T-helper 2 cell treated with Interferon-gamma antibody and Interleukin-4, amounts not matched to agents 5 μg/mL and 100 μg/mL, for 36 hours (primary cell): ENCODE measurements at regions not wholly inside any gene's neighbourhood (a gene's known extent, or its start where the extent isn't known, plus 50 kb on each side); places are given as distances from the start of the nearest gene placed in this dataset.

Experiments used
- DNase-seq: peaks from one replicate; pipeline ENCODE4 v3.0.0; 2021; ENCODE audit warnings: low spot score
- H3K27ac Mint-ChIP-seq: one replicate; pipeline ENCODE4 v1.8.0; 2021; ENCODE audit warnings: mild to moderate bottlenecking, mixed read lengths
- H3K27me3 Mint-ChIP-seq: one replicate; pipeline ENCODE4 v1.8.0; 2021; ENCODE audit warnings: low read depth, mixed read lengths
- H3K36me3 Mint-ChIP-seq: one replicate; pipeline ENCODE4 v1.8.0; 2021; ENCODE audit warnings: low read depth, mixed read lengths
- H3K4me1 Mint-ChIP-seq: one replicate; pipeline ENCODE4 v1.8.0; 2021; ENCODE audit warnings: low read depth, mixed read lengths
- H3K4me3 Mint-ChIP-seq: one replicate; pipeline ENCODE4 v1.8.0; 2022; ENCODE audit warnings: mild to moderate bottlenecking, moderate library complexity, mixed read lengths
- H3K9me3 Mint-ChIP-seq: one replicate; pipeline ENCODE4 v1.8.0; 2021; ENCODE audit warnings: mixed read lengths

DNA sequence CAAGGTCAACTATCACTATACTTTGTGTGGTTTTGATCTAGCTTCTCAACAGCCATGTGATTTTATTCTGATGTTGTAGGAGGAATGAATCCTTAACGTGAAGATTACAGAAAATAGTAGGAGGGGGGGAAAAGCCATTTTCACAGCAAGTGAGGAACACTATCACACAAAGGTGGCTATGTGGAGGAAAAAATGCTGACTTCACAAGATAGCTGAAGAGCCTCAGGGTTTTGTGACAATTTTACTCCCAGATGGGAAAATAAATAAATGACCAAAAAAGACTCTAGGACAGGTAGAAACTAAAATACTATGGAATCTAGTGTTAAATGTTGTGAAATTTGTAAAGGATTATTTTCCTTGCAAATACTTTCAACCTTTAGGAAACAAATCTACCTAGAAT, 281.0 kb downstream of the ADRA2A start:
- Mint-ChIP-seq H3K9me3 (no peaks in the 10 kb centered on the region), H3K27me3 (peaks cover 2% of the 10 kb centered on the region), H3K4me3 (no peak overlapping the region), H3K36me3 (no peaks in the 10 kb centered on the region), H3K4me1 (no peaks in the 10 kb centered on the region), H3K27ac (no peak overlapping the region)
- no peak for DNase-seq

DNA sequence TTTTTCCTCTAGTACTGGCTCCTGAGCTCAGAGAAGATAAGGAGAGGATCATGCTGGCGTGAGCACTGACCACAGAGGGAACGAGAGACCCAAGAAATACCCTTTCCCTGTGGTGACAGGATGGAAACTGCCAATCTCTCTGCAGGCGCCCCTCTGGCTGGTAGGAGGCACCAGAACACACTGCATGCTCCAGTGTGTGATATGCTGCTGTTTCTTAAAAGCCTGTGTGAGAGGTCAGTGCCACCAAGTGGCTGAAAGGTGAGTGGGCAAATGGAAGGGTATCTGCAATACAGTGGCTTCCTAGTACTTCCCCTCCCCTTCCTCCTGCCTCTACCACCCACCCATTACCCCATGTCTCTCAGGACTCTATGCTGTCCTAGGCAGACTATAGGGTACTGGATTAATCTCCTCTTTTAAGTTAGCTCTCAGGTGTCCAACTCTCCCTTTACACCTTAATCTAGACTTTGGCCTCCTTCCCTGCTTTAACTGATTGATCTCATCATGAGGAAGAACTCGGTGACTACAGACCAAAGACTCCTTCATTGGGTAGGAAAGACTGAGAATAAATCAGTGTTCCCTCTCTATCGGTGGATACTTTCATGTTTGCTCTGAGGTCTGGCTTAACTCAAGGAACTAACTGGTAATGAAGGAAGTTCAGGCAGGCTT, 283.6 kb downstream of the ADRA2A start:
- H3K27ac Mint-ChIP-seq = no peak overlapping the region
- no peaks in the 10 kb centered on the region for H3K9me3 Mint-ChIP-seq
- no peak overlapping the region for H3K4me3 Mint-ChIP-seq
- no peaks in the 10 kb centered on the region for H3K36me3 Mint-ChIP-seq
- no peaks in the 10 kb centered on the region for H3K27me3 Mint-ChIP-seq
- no peaks in the 10 kb centered on the region for H3K4me1 Mint-ChIP-seq
- no peak for DNase-seq

DNA sequence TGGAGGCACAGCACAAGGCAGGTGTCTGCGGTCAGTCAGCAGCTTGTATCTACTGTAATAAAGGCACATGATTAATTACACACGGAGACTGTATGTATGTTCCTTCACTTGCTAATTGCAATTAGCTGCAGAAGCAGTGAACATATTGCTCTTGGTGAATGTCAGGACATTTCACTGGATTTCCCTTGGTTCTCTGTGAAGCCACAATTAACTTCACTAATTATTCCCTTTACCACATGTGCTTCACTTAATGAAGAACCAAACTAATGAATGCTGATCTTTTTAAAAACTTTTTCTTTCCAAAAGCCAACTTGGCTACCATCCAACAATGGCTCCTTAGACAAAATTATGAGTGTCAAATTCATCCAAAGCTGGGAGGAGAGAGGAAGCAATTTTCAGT, 290.7 kb downstream of the ADRA2A start:
- no peak overlapping the region for H3K4me3 Mint-ChIP-seq
- no peaks in the 10 kb centered on the region for H3K9me3 Mint-ChIP-seq
- no peaks in the 10 kb centered on the region for H3K36me3 Mint-ChIP-seq
- no peak for DNase-seq
- H3K27ac Mint-ChIP-seq = no peak overlapping the region
- no peaks in the 10 kb centered on the region for H3K4me1 Mint-ChIP-seq
- no peaks in the 10 kb centered on the region for H3K27me3 Mint-ChIP-seq

DNA sequence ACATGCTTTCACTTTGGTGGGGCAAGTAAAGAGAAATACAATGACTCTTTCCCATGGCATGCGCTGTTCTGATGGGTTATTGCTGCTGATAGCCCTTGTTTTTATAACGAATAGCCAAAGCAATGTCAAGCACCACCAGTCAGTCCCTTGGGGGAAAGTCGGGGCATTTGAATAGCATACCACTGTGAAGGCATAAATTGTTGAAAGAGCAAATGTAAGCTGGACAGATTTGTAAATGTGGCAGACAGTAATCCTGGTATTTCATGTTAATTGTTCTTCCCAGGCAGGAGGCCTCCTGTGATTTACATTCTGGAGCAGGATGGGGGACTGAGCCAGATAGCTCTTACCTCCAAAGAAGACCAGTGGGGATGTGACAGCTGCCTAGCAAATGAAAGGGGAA, 293.3 kb downstream of the ADRA2A start:
- Mint-ChIP-seq H3K4me1 (no peaks in the 10 kb centered on the region), H3K9me3 (no peaks in the 10 kb centered on the region), H3K4me3 (no peak overlapping the region), H3K36me3 (no peaks in the 10 kb centered on the region), H3K27me3 (no peaks in the 10 kb centered on the region), H3K27ac (no peak overlapping the region)
- DNase-seq = no peak

DNA sequence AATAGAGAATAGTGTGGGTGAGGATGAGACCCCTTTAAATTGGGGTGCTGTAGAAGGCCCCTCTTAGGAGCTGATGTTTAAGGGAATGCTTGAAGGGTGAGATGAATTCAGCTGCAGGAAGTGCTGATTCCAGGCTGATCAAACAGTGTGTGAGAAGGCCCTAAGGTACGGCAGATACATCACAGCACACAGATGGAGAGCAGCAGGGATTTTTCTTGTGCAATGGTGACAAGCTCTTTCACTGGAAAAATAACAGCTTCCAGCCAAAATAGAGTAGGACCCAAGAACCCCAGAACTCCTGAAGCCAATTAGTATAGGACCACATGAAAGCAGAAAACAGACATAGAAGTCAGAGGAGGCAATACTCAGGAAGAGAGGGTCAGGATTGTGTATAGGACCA, 296.9 kb downstream of the ADRA2A start:
- no peaks in the 10 kb centered on the region for H3K9me3 Mint-ChIP-seq
- H3K4me1 Mint-ChIP-seq = no peaks in the 10 kb centered on the region
- H3K27ac Mint-ChIP-seq = no peak overlapping the region
- H3K36me3 Mint-ChIP-seq = no peaks in the 10 kb centered on the region
- no peaks in the 10 kb centered on the region for H3K27me3 Mint-ChIP-seq
- H3K4me3 Mint-ChIP-seq = no peak overlapping the region
- DNase-seq = no peak

DNA sequence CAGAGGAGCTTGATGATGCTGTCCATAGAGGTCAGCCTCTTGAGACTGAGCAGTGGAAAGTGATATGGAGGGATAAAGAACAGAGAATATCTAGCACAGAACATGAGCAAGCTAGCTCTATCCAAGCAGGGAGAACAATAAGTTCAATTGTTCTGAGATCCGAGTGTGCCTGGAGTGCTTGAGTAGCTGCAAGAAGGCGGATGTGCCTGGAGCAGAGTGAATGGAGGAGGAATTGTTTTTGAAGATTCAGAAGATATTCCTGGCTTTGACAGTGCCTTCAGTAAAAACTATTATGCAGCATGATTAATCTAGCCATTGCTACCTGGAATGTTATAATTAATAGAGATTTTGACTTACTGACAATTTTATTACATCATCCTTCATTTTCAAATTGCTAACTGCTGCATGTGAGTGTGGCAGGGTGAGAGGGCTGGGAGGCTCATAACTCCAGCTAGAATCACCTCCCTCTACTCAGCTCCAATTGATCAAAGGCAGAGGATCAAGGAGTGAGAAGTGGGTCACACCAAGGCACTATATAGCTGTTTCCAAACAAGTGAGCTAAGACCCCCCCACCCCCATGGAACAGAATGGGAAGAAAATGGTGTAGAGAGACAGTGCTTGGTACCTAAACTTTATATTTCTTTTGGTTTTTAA, 302.8 kb downstream of the ADRA2A start:
- no peaks in the 10 kb centered on the region for H3K4me1 Mint-ChIP-seq
- H3K4me3 Mint-ChIP-seq = no peak overlapping the region
- no peak overlapping the region for H3K27ac Mint-ChIP-seq
- H3K27me3 Mint-ChIP-seq = no peaks in the 10 kb centered on the region
- no peaks in the 10 kb centered on the region for H3K36me3 Mint-ChIP-seq
- H3K9me3 Mint-ChIP-seq = no peaks in the 10 kb centered on the region
- no peak for DNase-seq

DNA sequence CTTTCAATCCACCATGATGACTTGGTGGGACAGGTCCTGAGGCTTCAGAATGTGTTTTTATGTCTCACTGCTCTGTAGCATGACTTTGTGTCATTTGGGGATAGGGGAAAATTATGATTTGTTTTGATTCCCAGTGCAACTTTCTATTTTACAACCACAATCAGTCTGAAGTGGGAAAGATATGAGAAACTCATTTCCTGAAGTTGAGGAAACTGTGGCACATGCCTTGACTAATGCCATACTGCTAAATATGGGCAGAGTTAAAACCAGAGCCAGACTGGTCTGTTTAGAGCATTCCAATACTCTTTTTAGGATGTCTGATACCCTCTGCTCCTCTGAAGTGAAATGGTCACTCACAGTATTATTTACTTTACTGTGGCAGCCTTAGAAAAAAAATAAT, 307.7 kb downstream of the ADRA2A start:
- no peaks in the 10 kb centered on the region for H3K36me3 Mint-ChIP-seq
- no peak for DNase-seq
- no peaks in the 10 kb centered on the region for H3K27me3 Mint-ChIP-seq
- no peak overlapping the region for H3K27ac Mint-ChIP-seq
- no peaks in the 10 kb centered on the region for H3K4me1 Mint-ChIP-seq
- no peak overlapping the region for H3K4me3 Mint-ChIP-seq
- no peaks in the 10 kb centered on the region for H3K9me3 Mint-ChIP-seq

DNA sequence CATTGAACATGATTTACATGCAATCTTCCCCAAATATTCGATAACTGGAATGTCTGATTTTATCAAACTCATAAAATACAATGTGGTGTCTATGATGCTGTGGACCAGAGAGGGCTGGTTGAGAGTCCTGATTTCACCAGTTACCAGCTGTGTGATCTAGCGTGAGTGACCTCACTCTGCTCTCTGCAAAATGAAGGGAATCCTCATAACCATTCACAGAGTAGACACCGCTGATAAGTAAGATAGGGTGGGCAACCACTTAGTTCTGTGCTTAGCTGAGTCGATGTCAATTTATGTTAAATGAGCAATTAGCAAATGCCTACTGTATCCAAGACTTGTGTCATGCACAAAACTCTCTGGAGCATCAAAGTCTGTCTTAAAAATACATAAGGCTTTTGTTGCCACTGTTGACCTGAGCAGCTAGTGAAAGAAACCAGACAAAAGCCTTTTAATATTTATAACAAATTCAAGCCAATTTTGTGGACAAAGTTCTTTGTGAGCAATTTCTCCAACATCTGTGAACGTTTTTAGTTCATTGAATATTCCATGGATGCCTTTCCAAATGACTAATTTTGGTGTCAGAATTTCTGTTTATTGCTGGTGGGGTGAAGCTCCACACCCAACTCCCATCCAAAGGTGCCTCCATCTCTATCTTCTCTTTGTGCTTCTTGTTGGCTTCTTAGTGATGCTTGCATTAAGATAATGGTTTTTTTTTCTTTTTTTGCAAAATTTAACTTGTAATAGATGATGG, 314.2 kb downstream of the ADRA2A start:
- DNase-seq = no peak
- Mint-ChIP-seq H3K36me3 (no peaks in the 10 kb centered on the region), H3K27me3 (no peaks in the 10 kb centered on the region), H3K27ac (no peak overlapping the region), H3K4me1 (no peaks in the 10 kb centered on the region), H3K4me3 (no peak overlapping the region), H3K9me3 (no peaks in the 10 kb centered on the region)

DNA sequence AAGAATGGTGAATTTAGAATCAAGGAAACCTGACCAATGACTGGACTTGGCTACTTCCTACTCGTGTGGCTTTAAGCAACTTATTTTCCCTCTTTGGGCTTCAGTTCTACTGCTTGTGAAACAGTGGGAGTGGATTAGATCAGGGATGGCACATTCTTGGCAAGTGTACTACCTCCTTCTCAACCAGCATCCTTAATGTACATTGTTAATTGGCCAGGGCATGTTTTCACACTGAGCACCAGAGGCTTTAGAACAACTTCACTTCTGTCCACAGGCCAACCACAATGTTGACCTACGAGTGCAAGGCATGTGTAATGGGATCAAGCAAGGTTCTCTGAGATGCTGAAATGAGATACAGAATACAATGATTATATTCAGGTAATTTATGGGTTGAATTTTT, 315.3 kb downstream of the ADRA2A start:
- no peak overlapping the region for H3K4me3 Mint-ChIP-seq
- no peaks in the 10 kb centered on the region for H3K27me3 Mint-ChIP-seq
- H3K9me3 Mint-ChIP-seq = no peaks in the 10 kb centered on the region
- no peaks in the 10 kb centered on the region for H3K36me3 Mint-ChIP-seq
- H3K4me1 Mint-ChIP-seq = no peaks in the 10 kb centered on the region
- H3K27ac Mint-ChIP-seq = no peak overlapping the region
- no peak for DNase-seq

DNA sequence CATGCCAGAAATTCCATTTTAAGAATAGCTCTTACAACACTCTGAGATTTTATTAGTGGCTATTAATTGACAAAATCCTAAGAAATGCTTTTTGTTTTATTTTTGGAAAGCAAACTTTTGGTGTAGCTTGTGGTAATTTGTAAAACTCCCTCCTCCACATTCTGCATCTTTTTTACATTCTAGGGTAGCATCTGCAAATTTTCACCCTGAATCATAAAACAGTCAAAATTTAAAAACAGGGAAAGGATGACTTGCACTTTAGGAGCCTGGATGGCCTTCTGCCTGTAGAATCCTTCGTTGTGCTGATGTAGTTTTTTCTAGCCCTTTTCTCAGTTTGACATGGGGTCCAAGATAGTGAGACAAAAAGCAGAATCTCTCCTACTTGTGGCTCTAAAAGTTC, 316.1 kb downstream of the ADRA2A start:
- no peak overlapping the region for H3K27ac Mint-ChIP-seq
- H3K4me1 Mint-ChIP-seq = no peaks in the 10 kb centered on the region
- H3K27me3 Mint-ChIP-seq = no peaks in the 10 kb centered on the region
- H3K9me3 Mint-ChIP-seq = no peaks in the 10 kb centered on the region
- H3K4me3 Mint-ChIP-seq = no peak overlapping the region
- DNase-seq = no peak
- no peaks in the 10 kb centered on the region for H3K36me3 Mint-ChIP-seq

DNA sequence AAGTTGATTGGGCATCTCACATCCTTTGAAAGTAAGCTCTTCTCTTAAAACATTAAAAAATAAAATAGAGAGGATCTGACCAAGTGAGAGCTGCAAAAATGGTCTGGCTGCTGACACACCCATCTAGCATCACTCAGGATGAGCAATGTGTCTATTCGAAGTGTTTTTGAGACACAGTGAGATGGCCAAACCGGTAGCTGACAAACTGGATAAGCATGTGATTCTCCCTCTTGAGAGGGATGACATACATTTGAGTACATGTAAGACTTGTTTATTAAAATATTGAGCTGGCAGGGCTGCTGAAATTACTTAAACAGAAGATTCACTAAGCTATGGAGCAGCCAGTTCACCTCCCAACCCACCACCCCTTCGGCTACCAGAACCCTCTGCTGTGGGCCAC, 333.9 kb downstream of the ADRA2A start:
- Mint-ChIP-seq H3K9me3 (no peaks in the 10 kb centered on the region), H3K27me3 (no peaks in the 10 kb centered on the region), H3K36me3 (no peaks in the 10 kb centered on the region), H3K27ac (no peak overlapping the region), H3K4me1 (no peaks in the 10 kb centered on the region), H3K4me3 (no peak overlapping the region)
- DNase-seq = no peak

DNA sequence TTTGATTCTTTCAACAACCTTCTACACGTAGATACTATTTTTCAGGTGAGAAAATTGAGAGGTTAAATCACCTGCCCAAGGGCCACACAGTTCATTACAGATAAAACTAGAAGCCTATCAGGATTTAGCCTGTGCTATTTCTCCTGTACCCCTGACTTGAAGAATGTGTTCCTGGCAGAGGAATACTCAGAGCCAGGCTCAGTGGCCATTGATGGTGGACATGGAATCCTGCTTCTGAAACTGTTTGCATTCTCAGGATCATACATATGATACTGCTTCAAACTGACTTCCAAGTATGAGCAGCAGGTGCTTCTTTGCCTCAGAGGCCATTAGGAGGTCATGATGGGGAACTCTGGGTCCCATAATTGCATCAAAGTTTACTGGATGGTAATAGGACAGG, 348.6 kb downstream of the ADRA2A start:
- H3K4me3 Mint-ChIP-seq = no peak overlapping the region
- H3K4me1 Mint-ChIP-seq = no peaks in the 10 kb centered on the region
- H3K36me3 Mint-ChIP-seq = no peaks in the 10 kb centered on the region
- DNase-seq = no peak
- no peaks in the 10 kb centered on the region for H3K27me3 Mint-ChIP-seq
- H3K27ac Mint-ChIP-seq = no peak overlapping the region
- no peaks in the 10 kb centered on the region for H3K9me3 Mint-ChIP-seq

DNA sequence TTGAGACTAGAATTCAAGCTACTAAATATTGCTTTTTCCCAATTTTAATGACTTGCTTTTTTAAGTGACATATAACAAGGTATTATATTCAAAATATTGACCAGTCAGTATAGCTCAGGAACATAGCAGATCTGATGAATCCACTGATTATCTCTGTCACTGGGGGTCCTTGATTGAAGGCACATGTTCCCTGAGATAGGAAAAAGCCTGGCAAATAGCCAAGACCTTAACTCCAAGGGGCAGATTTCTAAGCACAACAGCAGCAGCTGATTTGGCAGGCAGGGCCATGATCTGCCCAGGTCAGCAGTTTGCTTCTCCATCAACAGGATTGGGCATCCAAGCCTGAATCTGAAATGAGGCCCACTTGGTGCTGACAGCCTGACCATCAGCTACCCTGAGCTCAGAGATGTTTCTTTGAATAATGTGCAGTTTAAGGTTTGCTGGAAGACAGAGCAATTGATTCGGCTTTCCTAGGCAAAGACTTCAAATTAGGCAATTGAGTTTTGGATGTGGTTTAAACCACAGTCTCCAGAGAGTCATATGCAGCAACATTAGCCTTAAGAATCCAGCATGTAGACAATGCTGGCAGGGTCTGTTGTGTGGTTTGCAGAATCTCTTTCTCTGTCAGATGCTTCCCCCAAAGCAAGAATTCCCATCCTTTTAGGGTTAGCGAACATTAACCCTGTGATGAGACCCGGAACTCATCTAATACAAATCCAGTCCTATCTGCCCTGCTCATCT, 352.6 kb downstream of the ADRA2A start:
- no peaks in the 10 kb centered on the region for H3K4me1 Mint-ChIP-seq
- H3K4me3 Mint-ChIP-seq = no peak overlapping the region
- H3K27ac Mint-ChIP-seq = no peak overlapping the region
- H3K9me3 Mint-ChIP-seq = no peaks in the 10 kb centered on the region
- no peak for DNase-seq
- H3K27me3 Mint-ChIP-seq = no peaks in the 10 kb centered on the region
- no peaks in the 10 kb centered on the region for H3K36me3 Mint-ChIP-seq

DNA sequence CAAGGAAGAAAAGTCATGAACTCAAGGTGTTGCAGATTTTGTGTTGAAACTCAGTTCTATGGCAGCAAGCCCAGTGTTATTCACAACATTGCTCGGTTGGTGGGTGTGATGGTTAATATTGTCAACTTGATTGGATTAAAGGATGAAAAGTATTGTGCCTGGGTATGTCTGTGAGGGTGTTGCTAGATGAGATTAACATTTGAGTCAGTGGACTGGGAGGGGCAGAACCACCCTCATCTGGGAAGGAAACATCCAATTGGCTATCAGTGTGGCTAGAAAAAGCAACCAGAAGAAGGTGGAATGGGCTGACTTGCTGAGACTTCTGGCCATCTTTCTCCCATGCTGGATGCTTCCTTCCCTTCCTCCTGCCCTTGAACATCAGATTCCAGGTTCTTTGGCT, 353.2 kb downstream of the ADRA2A start:
- no peaks in the 10 kb centered on the region for H3K36me3 Mint-ChIP-seq
- no peak overlapping the region for H3K27ac Mint-ChIP-seq
- no peak overlapping the region for H3K4me3 Mint-ChIP-seq

More for the DNA sequence above, 353.2 kb downstream of the ADRA2A start:
- no peak for DNase-seq
- Mint-ChIP-seq H3K4me1 (no peaks in the 10 kb centered on the region), H3K27me3 (no peaks in the 10 kb centered on the region), H3K9me3 (no peaks in the 10 kb centered on the region)
